Mesenchymal stem cell (in vitro differentiated cells and primary cell): ENCODE measurements at regions not wholly inside any gene's neighbourhood (a gene's known extent, or its start where the extent isn't known, plus 50 kb on each side); places are given as distances from the start of the nearest gene placed in this dataset. TPM values are rescaled to one million over a fixed set of nuclear protein-coding genes. Genes with fewer than 3 reads are reported as not detected.

ENCODE experiments used
- DNase-seq: peaks from one replicate; pipeline ENCODE4 v3.0.0-alpha.2; 2013
- H2AFZ ChIP-seq: one replicate; pipeline ENCODE4 v1.6.1; 2013; ENCODE audit warnings: low read depth, mild to moderate bottlenecking, control low read depth, inconsistent platforms, low read length, moderate library complexity
- H2AK5ac ChIP-seq: 2 replicates; pipeline ENCODE4 v1.6.1; 2013; ENCODE audit warnings: low read length, moderate library complexity, mild to moderate bottlenecking, inconsistent platforms; ENCODE audit not compliant: severe bottlenecking
- H2BK120ac ChIP-seq: one replicate; pipeline ENCODE4 v1.6.1; 2013; ENCODE audit warnings: low read depth, mild to moderate bottlenecking, inconsistent platforms, low read length, moderate library complexity
- H2BK12ac ChIP-seq, 2 experiments: one replicate each; pipeline ENCODE4 v1.6.1; 2013; ENCODE audit warnings: inconsistent platforms in 2 of 2, low read length in 2 of 2, mild to moderate bottlenecking in 2 of 2, moderate library complexity in 2 of 2, control low read depth in 1 of 2
- H2BK15ac ChIP-seq: one replicate; pipeline ENCODE4 v1.6.1; 2013; ENCODE audit warnings: mild to moderate bottlenecking, low read depth, inconsistent platforms; ENCODE audit not compliant: poor library complexity, severe bottlenecking
- H2BK5ac ChIP-seq: 2 replicates; pipeline ENCODE4 v1.6.1; 2013; ENCODE audit warnings: low read depth, mild to moderate bottlenecking, low read length, control low read depth, inconsistent platforms; ENCODE audit not compliant: poor library complexity, severe bottlenecking
- H3K14ac ChIP-seq, 2 experiments: one replicate each; pipeline ENCODE4 v1.6.1; 2013; ENCODE audit warnings: inconsistent platforms in 2 of 2, low read length in 2 of 2, control low read depth in 1 of 2, mild to moderate bottlenecking in 1 of 2, moderate library complexity in 1 of 2
- H3K18ac ChIP-seq, 2 experiments: one replicate each; pipeline ENCODE4 v1.6.1; 2013; ENCODE audit warnings: inconsistent platforms in 2 of 2, low read length in 2 of 2, control low read depth in 1 of 2, low read depth in 1 of 2, mild to moderate bottlenecking in 1 of 2
- H3K23ac ChIP-seq, 2 experiments: one replicate each; pipeline ENCODE4 v1.6.1; 2013; ENCODE audit warnings: inconsistent platforms in 2 of 2, low read length in 2 of 2, mild to moderate bottlenecking in 2 of 2, moderate library complexity in 2 of 2, control low read depth in 1 of 2
- H3K27ac ChIP-seq: 2 replicates; pipeline ENCODE4 v1.5.1; 2013; ENCODE audit warnings: mild to moderate bottlenecking, moderate library complexity, low read length, control low read depth, inconsistent platforms; ENCODE audit not compliant: poor library complexity, severe bottlenecking
- H3K27me3 ChIP-seq, 2 experiments: 2 replicates each; pipeline versions ENCODE4 v1.6.1 to v1.7.0; 2013; ENCODE audit warnings: low read length in 2 of 2, mild to moderate bottlenecking in 2 of 2, moderate library complexity in 2 of 2, control low read depth in 1 of 2, inconsistent platforms in 1 of 2; ENCODE audit not compliant: control insufficient read depth in 1 of 2, insufficient read depth in 1 of 2
- H3K36me3 ChIP-seq, 2 experiments: 2 replicates each; pipeline versions ENCODE4 v1.6.1 to v1.7.0; 2013; ENCODE audit warnings: low read length in 2 of 2, control low read depth in 1 of 2, inconsistent platforms in 1 of 2, low read depth in 1 of 2, mild to moderate bottlenecking in 1 of 2; ENCODE audit not compliant: insufficient read depth in 2 of 2, control insufficient read depth in 1 of 2
- H3K4ac ChIP-seq, 2 experiments: one replicate each; pipeline ENCODE4 v1.6.1; 2013; ENCODE audit warnings: inconsistent platforms in 2 of 2, low read length in 2 of 2, mild to moderate bottlenecking in 2 of 2, moderate library complexity in 2 of 2, control low read depth in 1 of 2, low read depth in 1 of 2
- H3K4me1 ChIP-seq: 2 replicates; pipeline ENCODE4 v1.6.1; 2013; ENCODE audit warnings: low read depth, low read length, control low read depth; ENCODE audit not compliant: control insufficient read depth, insufficient read depth
- H3K4me2 ChIP-seq: 2 replicates; pipeline ENCODE4 v1.6.1; 2013; ENCODE audit warnings: low read length, mild to moderate bottlenecking, inconsistent platforms; ENCODE audit not compliant: poor library complexity, severe bottlenecking
- H3K4me3 ChIP-seq, 2 experiments: 2 replicates each; pipeline versions ENCODE4 v1.5.1 to v1.7.0; 2013; ENCODE audit warnings: low read length in 2 of 2, mild to moderate bottlenecking in 2 of 2, control low read depth in 1 of 2, low read depth in 1 of 2; ENCODE audit not compliant: insufficient read depth in 1 of 2
- H3K79me1 ChIP-seq: replicated peaks from 2 replicates; pipeline ENCODE4 v1.6.1; 2013; ENCODE audit warnings: mild to moderate bottlenecking, control low read depth, low read length, inconsistent platforms; ENCODE audit not compliant: poor library complexity, severe bottlenecking
- H3K9ac ChIP-seq: 2 replicates; pipeline ENCODE4 v1.7.0; 2013; ENCODE audit warnings: mild to moderate bottlenecking, low read length, moderate library complexity
- H3K9me3 ChIP-seq: 2 replicates; pipeline ENCODE4 v1.7.0; 2013; ENCODE audit warnings: mild to moderate bottlenecking, low read length; ENCODE audit not compliant: control insufficient read depth
- H4K8ac ChIP-seq: one replicate; pipeline ENCODE4 v1.6.1; 2013; ENCODE audit warnings: inconsistent platforms, mild to moderate bottlenecking, low read length, moderate library complexity
- H4K91ac ChIP-seq: one replicate; pipeline ENCODE4 v1.6.1; 2013; ENCODE audit warnings: mild to moderate bottlenecking, low read length, inconsistent platforms
- WGBS: methylation state at CpG from one replicate; pipeline ENCODE4 v1.1.7; 2013; ENCODE audit warnings: mixed read lengths; 5-methylcytosine and 5-hydroxymethylcytosine counted together
- small RNA-seq: library from polyadenylated mRNA; stranded (forward); fragments of <200 nt; extraction: miRNeasy Mini kit (QIAGEN cat#:217004); gene quantifications from one replicate; pipeline ENCODE3, GENCODE V24; 2013; ENCODE audit warnings: low read depth

DNA sequence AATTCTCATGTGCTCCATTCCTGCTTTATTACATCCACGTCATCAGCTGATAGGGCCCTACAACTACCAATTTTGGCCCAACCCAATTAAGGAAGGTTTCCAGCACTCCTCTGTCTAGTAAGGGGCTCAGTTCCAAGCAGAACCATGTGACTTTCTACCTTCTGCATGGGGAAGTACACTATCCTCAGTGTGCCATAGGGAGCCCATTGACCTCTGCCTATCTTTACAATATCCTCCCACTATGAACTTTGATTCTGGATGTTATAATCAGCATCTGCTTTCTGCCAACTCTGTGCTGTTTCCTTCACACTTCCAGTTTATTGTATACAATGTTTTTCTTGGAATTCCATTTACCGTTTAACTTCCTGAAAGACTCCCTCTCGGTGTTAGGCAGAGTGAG is 53.9 kb upstream of the GCFC2 start:
- no peak overlapping the region for H2BK5ac ChIP-seq
- H2AFZ ChIP-seq = no peak overlapping the region
- H3K4me2 ChIP-seq = no peak overlapping the region
- no peak overlapping the region for H3K14ac ChIP-seq
- no peak overlapping the region for H3K4ac ChIP-seq
- no peak overlapping the region for H3K4me3 ChIP-seq
- no peaks in the 10 kb centered on the region for H3K4me1 ChIP-seq
- DNase-seq = no peak
- no peak overlapping the region for H2AK5ac ChIP-seq
- H3K79me1 ChIP-seq = no peaks in the 10 kb centered on the region
- no peak overlapping the region for H3K18ac ChIP-seq
- H2BK120ac ChIP-seq = no peak overlapping the region
- H3K27ac ChIP-seq = no peak overlapping the region
- H4K8ac ChIP-seq = no peak overlapping the region
- H3K9me3 ChIP-seq = no peaks in the 10 kb centered on the region
- H3K9ac ChIP-seq = no peak overlapping the region
- no peak overlapping the region for H2BK15ac ChIP-seq
- H3K36me3 ChIP-seq = no peaks in the 10 kb centered on the region
- H3K23ac ChIP-seq = no peak overlapping the region
- H2BK12ac ChIP-seq = no peak overlapping the region
- H4K91ac ChIP-seq = no peak overlapping the region
- H3K27me3 ChIP-seq = peaks cover 4 to 11% of the 10 kb centered on the region in 2 experiments
- WGBS = 88% methylated on average over 3 of the region's 3 CpGs

Small RNA genes in the stretch of these regions (small RNA-seq; reads per million reads assigned to genes)
- gene RN7SKP164 = not detected
